H9 (cell line): ENCODE measurements at regions not wholly inside any gene's neighbourhood (a gene's known extent, or its start where the extent isn't known, plus 50 kb on each side); places are given as distances from the start of the nearest gene placed in this dataset.

ENCODE experiments used
- DNase-seq: peaks from one replicate; pipeline ENCODE4 v3.0.0-alpha.2; 2017
- H2AFZ ChIP-seq: one replicate; pipeline ENCODE4 v1.6.1; 2013; ENCODE audit warnings: mild to moderate bottlenecking, low read length, control low read depth, moderate library complexity
- H2AK5ac ChIP-seq: 2 replicates; pipeline ENCODE4 v1.6.1; 2013; ENCODE audit warnings: low read length, control low read depth, mixed read lengths; ENCODE audit not compliant: insufficient read length
- H2BK120ac ChIP-seq: one replicate; pipeline ENCODE4 v1.6.1; 2013; ENCODE audit warnings: low read depth, mild to moderate bottlenecking, low read length, control low read depth, inconsistent platforms; ENCODE audit not compliant: poor library complexity, severe bottlenecking
- H2BK12ac ChIP-seq: 2 replicates; pipeline ENCODE4 v1.6.1; 2013; ENCODE audit warnings: low read length, control low read depth, mixed read lengths, low read depth; ENCODE audit not compliant: insufficient read length
- H2BK15ac ChIP-seq: 2 replicates; pipeline ENCODE4 v1.6.1; 2013; ENCODE audit warnings: low read depth, low read length, control low read depth
- H2BK20ac ChIP-seq: one replicate; pipeline ENCODE4 v1.6.1; 2013; ENCODE audit warnings: low read depth, mild to moderate bottlenecking, low read length, control low read depth, inconsistent platforms; ENCODE audit not compliant: poor library complexity, severe bottlenecking
- H2BK5ac ChIP-seq: 2 replicates; pipeline ENCODE4 v1.6.1; 2013; ENCODE audit warnings: low read length, control low read depth, mixed read lengths; ENCODE audit not compliant: insufficient read length
- H3K14ac ChIP-seq: 2 replicates; pipeline ENCODE4 v1.6.1; 2013; ENCODE audit warnings: low read length, control low read depth; ENCODE audit not compliant: insufficient read depth
- H3K18ac ChIP-seq: 2 replicates; pipeline ENCODE4 v1.6.1; 2013; ENCODE audit warnings: low read depth, mild to moderate bottlenecking, mixed read lengths, low read length, control low read depth; ENCODE audit not compliant: insufficient read length
- H3K23ac ChIP-seq: 2 replicates; pipeline ENCODE4 v1.6.1; 2013; ENCODE audit warnings: low read length, control low read depth, mixed read lengths, low read depth; ENCODE audit not compliant: insufficient read length
- H3K23me2 ChIP-seq: 2 replicates; pipeline ENCODE4 v1.6.1; 2013; ENCODE audit warnings: low read depth, mild to moderate bottlenecking, mixed read lengths, low read length, control low read depth; ENCODE audit not compliant: insufficient read length, poor library complexity, severe bottlenecking
- H3K27ac ChIP-seq: 2 replicates; pipeline ENCODE4 v1.5.1; 2013; ENCODE audit warnings: low read length, control low read depth, mixed read lengths, low read depth; ENCODE audit not compliant: insufficient read length
- H3K27me3 ChIP-seq: 2 replicates; pipeline ENCODE4 v1.6.1; 2013; ENCODE audit warnings: low read length, control low read depth, inconsistent platforms; ENCODE audit not compliant: insufficient read depth
- H3K4ac ChIP-seq: 2 replicates; pipeline ENCODE4 v1.6.1; 2013; ENCODE audit warnings: low read depth, mild to moderate bottlenecking, control low read depth, inconsistent platforms, low read length, moderate library complexity
- H3K4me1 ChIP-seq: 2 replicates; pipeline ENCODE4 v1.6.1; 2013; ENCODE audit warnings: low read length, control low read depth, inconsistent platforms; ENCODE audit not compliant: insufficient read depth
- H3K4me2 ChIP-seq: 2 replicates; pipeline ENCODE4 v1.6.1; 2013; ENCODE audit warnings: low read length, control low read depth, mixed read lengths; ENCODE audit not compliant: insufficient read length, insufficient read depth
- H3K56ac ChIP-seq: 2 replicates; pipeline ENCODE4 v1.6.1; 2013; ENCODE audit warnings: low read depth, mild to moderate bottlenecking, mixed read lengths, low read length, control low read depth; ENCODE audit not compliant: insufficient read length
- H3K79me1 ChIP-seq: 2 replicates; pipeline ENCODE4 v1.6.1; 2013; ENCODE audit warnings: low read depth, mild to moderate bottlenecking, moderate library complexity, low read length, control low read depth, inconsistent platforms; ENCODE audit not compliant: insufficient read depth, poor library complexity, severe bottlenecking
- H3K79me2 ChIP-seq: 2 replicates; pipeline ENCODE4 v1.6.1; 2013; ENCODE audit warnings: low read length, control low read depth, inconsistent platforms; ENCODE audit not compliant: insufficient read depth
- H3K9ac ChIP-seq: 2 replicates; pipeline ENCODE4 v1.6.1; 2013; ENCODE audit warnings: low read length, control low read depth, mixed read lengths; ENCODE audit not compliant: insufficient read length; ENCODE audit errors: extremely low read depth
- H3K9me3 ChIP-seq: one replicate; pipeline ENCODE4 v1.6.1; 2013; ENCODE audit warnings: low read depth, low read length, inconsistent platforms; ENCODE audit not compliant: control insufficient read depth
- H3T11ph ChIP-seq: one replicate; pipeline ENCODE4 v1.6.1; 2013; ENCODE audit warnings: mild to moderate bottlenecking, low read length, control low read depth, inconsistent platforms
- H4K20me1 ChIP-seq: one replicate; pipeline ENCODE4 v1.6.1; 2013; ENCODE audit not compliant: control insufficient read depth, insufficient read length, insufficient read depth
- H4K5ac ChIP-seq: 2 replicates; pipeline ENCODE4 v1.6.1; 2013; ENCODE audit warnings: low read depth, mild to moderate bottlenecking, mixed read lengths, low read length, control low read depth; ENCODE audit not compliant: insufficient read length
- H4K8ac ChIP-seq: replicated peaks from 2 replicates; pipeline ENCODE4 v1.6.1; 2013; ENCODE audit warnings: low read length, control low read depth, mixed read lengths, low read depth; ENCODE audit not compliant: insufficient read length
- H4K91ac ChIP-seq: 2 replicates; pipeline ENCODE4 v1.6.1; 2013; ENCODE audit warnings: low read depth, mild to moderate bottlenecking, moderate library complexity, mixed read lengths, low read length, control low read depth; ENCODE audit not compliant: insufficient read length
- H3K27ac Mint-ChIP-seq, 3 experiments: 2 replicates in 2 of 3; 3 replicates in 1 of 3; pipeline ENCODE4 v1.8.0; 2020 to 2021; ENCODE audit warnings: mixed read lengths in 3 of 3, mild to moderate bottlenecking in 1 of 3, moderate library complexity in 1 of 3
- H3K27me3 Mint-ChIP-seq: 2 replicates; pipeline ENCODE4 v1.8.0; 2021; ENCODE audit warnings: low read depth, mild to moderate bottlenecking, moderate library complexity, mixed read lengths
- H3K36me3 Mint-ChIP-seq, 3 experiments: 2 replicates in 2 of 3; 3 replicates in 1 of 3; pipeline ENCODE4 v1.8.0; 2020 to 2021; ENCODE audit warnings: low read depth in 3 of 3, mixed read lengths in 3 of 3; ENCODE audit not compliant: insufficient read depth in 1 of 3
- H3K4me1 Mint-ChIP-seq, 2 experiments: 2 replicates each; pipeline ENCODE4 v1.8.0; 2020; ENCODE audit warnings: mixed read lengths in 2 of 2
- H3K4me3 Mint-ChIP-seq, 2 experiments: 2 replicates in 1 of 2; 3 replicates in 1 of 2; pipeline ENCODE4 v1.8.0; 2020 to 2021; ENCODE audit warnings: mild to moderate bottlenecking in 2 of 2, mixed read lengths in 2 of 2, moderate library complexity in 1 of 2
- H3K9me3 Mint-ChIP-seq, 2 experiments: 2 replicates in 1 of 2; 3 replicates in 1 of 2; pipeline ENCODE4 v1.8.0; 2020; ENCODE audit warnings: mild to moderate bottlenecking in 2 of 2, mixed read lengths in 2 of 2, moderate library complexity in 1 of 2
- CTCF ChIP-seq: fragments of 200-600 bp; sonication (generic); conservative IDR thresholded peaks from 3 replicates; pipeline ENCODE4 v1.8.0; 2021; ENCODE audit warnings: antibody characterized with exemption, mild to moderate bottlenecking
- WGBS: extraction: QIAGEN DNeasy Blood & Tissue Kit; methylation state at CpG from one replicate; pipeline ENCODE4 v1.1.7; 2013; ENCODE audit warnings: missing lambda C conversion rate, low lambda C conversion rate, mixed read lengths; ENCODE audit not compliant: insufficient read length; ENCODE audit errors: extremely low coverage; 5-methylcytosine and 5-hydroxymethylcytosine counted together

DNA sequence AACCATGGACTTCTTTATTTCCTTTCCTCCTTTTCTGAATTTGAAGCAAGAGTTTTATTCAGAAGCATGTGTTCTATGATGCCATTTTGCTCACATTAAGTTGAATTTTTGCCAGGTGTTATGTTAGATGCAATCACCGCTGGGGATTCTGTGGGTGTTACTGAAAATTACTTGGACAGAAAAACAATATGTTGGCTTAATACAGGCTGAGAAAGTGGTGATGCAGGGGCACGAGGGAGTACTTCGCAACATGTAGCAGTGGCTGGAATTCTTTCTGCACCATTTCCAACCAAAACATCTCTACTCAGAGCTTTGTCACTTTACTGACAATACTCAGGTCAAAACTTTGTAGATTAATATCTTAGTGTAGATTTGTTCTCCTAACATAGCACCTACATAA is 109.2 kb upstream of the PCDH18 start:
- Histone ChIP-seq H3K27me3 (no peaks in the 10 kb centered on the region), H2BK5ac (no peak overlapping the region), H3T11ph (no peak overlapping the region), H2AFZ (no peak overlapping the region), H3K56ac (no peak overlapping the region), H4K8ac (no peak overlapping the region), H3K9ac (no peak overlapping the region), H3K9me3 (no peaks in the 10 kb centered on the region), H3K23ac (no peak overlapping the region), H3K23me2 (no peaks in the 10 kb centered on the region), H3K4ac (no peak overlapping the region), H4K5ac (no peak overlapping the region), H3K79me1 (no peaks in the 10 kb centered on the region), H2BK15ac (no peak overlapping the region), H3K4me1 (no peaks in the 10 kb centered on the region), H2BK20ac (no peak overlapping the region), H4K91ac (no peak overlapping the region), H3K79me2 (no peaks in the 10 kb centered on the region), H2AK5ac (no peak overlapping the region), H3K4me2 (no peak overlapping the region), H3K27ac (no peak overlapping the region), H2BK12ac (no peak overlapping the region), H3K14ac (no peak overlapping the region), H2BK120ac (no peak overlapping the region), H4K20me1 (no peaks in the 10 kb centered on the region), H3K18ac (no peak overlapping the region)
- no peak for TF ChIP-seq CTCF
- no peak for DNase-seq
- no peak overlapping the region for H3K27ac Mint-ChIP-seq
- H3K4me1 Mint-ChIP-seq: no peaks in the 10 kb centered on the region
- no peak overlapping the region for H3K4me3 Mint-ChIP-seq
- no peaks in the 10 kb centered on the region for H3K9me3 Mint-ChIP-seq
- WGBS: no CpG with 5 or more reads among the region's 3 CpGs
- H3K27me3 Mint-ChIP-seq: no peaks in the 10 kb centered on the region
- no peaks in the 10 kb centered on the region for H3K36me3 Mint-ChIP-seq
